ENCODE measurements at regions not wholly inside any gene's neighbourhood (a gene's known extent, or its start where the extent isn't known, plus 50 kb on each side); places are given as distances from the start of the nearest gene placed in this dataset.
"Not testable (repeated sequence)": the region's sequence is repeated elsewhere in the genome, so short reads cannot be mapped to it uniquely, and the experiment has no call there.

GRCh38 chr1:144536677-144537076 is 56.0 kb upstream of the PPIAL4F start:
- H3K9ac ChIP-seq (ENCODE audit: low read length); H3K27ac ChIP-seq (ENCODE audit: low read depth, low read length); H3K79me2 ChIP-seq (ENCODE audit: insufficient read depth, low read length); H3K36me3 ChIP-seq (ENCODE audit: low read length); H2AFZ ChIP-seq (ENCODE audit: low read depth, low read length, severe bottlenecking); H3K27me3 ChIP-seq (ENCODE audit: low read length); H3K4me2 ChIP-seq (ENCODE audit: low read depth, low read length, poor library complexity, severe bottlenecking); H3K9me2 ChIP-seq (replicated peaks; ENCODE audit: insufficient read depth, low read length); H3K4me3 ChIP-seq (ENCODE audit: insufficient read depth, low read length, poor library complexity, severe bottlenecking); H4K20me1 ChIP-seq (ENCODE audit: low read depth, low read length); H3F3A ChIP-seq (ENCODE audit: insufficient read depth); H3K9me3 ChIP-seq (ENCODE audit: insufficient read depth, low read length): not testable (repeated sequence)

GRCh38 chr1:144537234-144537633 is 55.5 kb upstream of the PPIAL4F start:
- H2AFZ ChIP-seq (ENCODE audit: low read depth, low read length, severe bottlenecking); H4K20me1 ChIP-seq (ENCODE audit: low read depth, low read length); H3K4me2 ChIP-seq (ENCODE audit: low read depth, low read length, poor library complexity, severe bottlenecking); H3F3A ChIP-seq (ENCODE audit: insufficient read depth); H3K27ac ChIP-seq (ENCODE audit: low read depth, low read length); H3K36me3 ChIP-seq (ENCODE audit: low read length); H3K79me2 ChIP-seq (ENCODE audit: insufficient read depth, low read length); H3K9me3 ChIP-seq (ENCODE audit: insufficient read depth, low read length); H3K4me3 ChIP-seq (ENCODE audit: insufficient read depth, low read length, poor library complexity, severe bottlenecking); H3K9ac ChIP-seq (ENCODE audit: low read length); H3K27me3 ChIP-seq (ENCODE audit: low read length); H3K9me2 ChIP-seq (replicated peaks; ENCODE audit: insufficient read depth, low read length): not testable (repeated sequence)

GRCh38 chr1:144538736-144539135 is 54.0 kb upstream of the PPIAL4F start:
- not testable (repeated sequence) for H3K9me2 ChIP-seq (replicated peaks; ENCODE audit: insufficient read depth, low read length); H3F3A ChIP-seq (ENCODE audit: insufficient read depth); H3K27ac ChIP-seq (ENCODE audit: low read depth, low read length); H3K9me3 ChIP-seq (ENCODE audit: insufficient read depth, low read length); H3K9ac ChIP-seq (ENCODE audit: low read length); H3K4me3 ChIP-seq (ENCODE audit: insufficient read depth, low read length, poor library complexity, severe bottlenecking); H3K36me3 ChIP-seq (ENCODE audit: low read length); H2AFZ ChIP-seq (ENCODE audit: low read depth, low read length, severe bottlenecking); H4K20me1 ChIP-seq (ENCODE audit: low read depth, low read length); H3K79me2 ChIP-seq (ENCODE audit: insufficient read depth, low read length); H3K27me3 ChIP-seq (ENCODE audit: low read length); H3K4me2 ChIP-seq (ENCODE audit: low read depth, low read length, poor library complexity, severe bottlenecking)

DNA sequence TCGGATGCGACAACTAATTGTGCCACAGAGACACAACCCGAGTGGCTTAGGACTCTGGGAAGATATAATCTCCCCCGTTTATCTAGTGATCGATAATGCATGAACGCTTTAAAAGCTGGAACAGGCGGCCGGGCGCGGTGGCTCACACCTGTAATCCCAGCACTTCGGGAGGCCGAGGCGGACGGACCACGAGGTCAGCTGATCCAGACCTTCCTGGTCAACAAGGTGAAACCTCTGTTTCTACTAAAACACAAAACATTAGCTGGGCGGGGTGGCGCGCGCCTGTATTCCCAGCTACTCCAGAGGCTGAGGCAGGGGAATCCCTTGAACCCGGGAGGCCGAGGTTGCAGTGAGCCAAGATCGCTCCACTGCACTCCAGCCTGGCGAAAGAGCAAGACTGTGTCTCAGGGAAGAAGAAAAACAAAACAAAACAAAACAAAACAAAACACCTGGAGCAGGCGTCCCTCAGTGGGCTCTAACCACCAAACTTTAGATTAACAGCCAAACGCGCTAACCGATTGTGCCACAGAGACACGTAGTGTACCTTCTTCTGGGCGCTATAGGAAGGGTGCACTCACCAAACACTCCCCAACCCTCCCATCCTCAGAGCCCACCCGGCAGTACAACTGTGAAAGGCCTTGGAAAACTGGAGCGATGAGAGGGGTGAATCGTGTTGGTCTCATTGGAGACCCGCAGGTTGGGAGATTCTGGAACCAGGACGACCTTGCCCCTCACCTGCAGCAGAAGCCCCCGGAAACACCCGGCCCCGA is 53.3 kb upstream of the PPIAL4F start:
- not testable (repeated sequence) for H3K79me2 ChIP-seq (ENCODE audit: insufficient read depth, low read length); H3K27me3 ChIP-seq (ENCODE audit: low read length)

More for the DNA sequence above, 53.3 kb upstream of the PPIAL4F start:
- H3K4me3 ChIP-seq (ENCODE audit: insufficient read depth, low read length, poor library complexity, severe bottlenecking); H3K4me2 ChIP-seq (ENCODE audit: low read depth, low read length, poor library complexity, severe bottlenecking); H4K20me1 ChIP-seq (ENCODE audit: low read depth, low read length); H3K36me3 ChIP-seq (ENCODE audit: low read length); H3F3A ChIP-seq (ENCODE audit: insufficient read depth); H3K27ac ChIP-seq (ENCODE audit: low read depth, low read length); H2AFZ ChIP-seq (ENCODE audit: low read depth, low read length, severe bottlenecking); H3K9me2 ChIP-seq (replicated peaks; ENCODE audit: insufficient read depth, low read length); H3K9me3 ChIP-seq (ENCODE audit: insufficient read depth, low read length); H3K9ac ChIP-seq (ENCODE audit: low read length): not testable (repeated sequence)
